ENCODE measurements at regions not wholly inside any gene's neighbourhood (a gene's known extent, or its start where the extent isn't known, plus 50 kb on each side); places are given as distances from the start of the nearest gene placed in this dataset.

DNA sequence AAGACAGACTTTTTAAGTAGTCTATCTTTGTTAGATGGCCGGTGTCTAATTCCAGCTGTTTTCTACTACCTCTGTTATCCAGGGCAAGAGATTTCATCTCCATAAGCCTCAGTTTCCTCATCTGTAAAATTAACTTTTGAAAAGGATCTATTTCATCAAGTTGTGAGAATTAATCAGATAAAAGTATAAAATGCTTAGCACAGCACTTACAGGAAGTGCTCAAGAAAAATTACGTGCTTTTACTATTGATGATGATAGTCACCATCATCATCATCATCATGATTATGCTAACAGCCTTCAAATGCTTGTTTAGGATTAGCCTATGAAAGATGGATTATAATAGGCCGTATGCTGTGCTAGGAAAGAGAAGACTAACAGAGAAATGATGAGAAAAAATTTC lies 76.2 kb downstream of the CYRIA start:
- no peak overlapping the region for H3K56ac ChIP-seq (ENCODE audit: insufficient read length, low read depth, low read length)
- no peak for DNase-seq
- WGBS (ENCODE audit: extremely low coverage, insufficient read length, low lambda C conversion rate): no CpG with 5 or more reads among the region's 3 CpGs
- no peak overlapping the region for H2BK120ac ChIP-seq (ENCODE audit: low read depth, low read length, poor library complexity, severe bottlenecking)
- H3K18ac ChIP-seq (ENCODE audit: insufficient read length, low read depth, low read length): no peak overlapping the region
- no peak overlapping the region for H3K9ac ChIP-seq (ENCODE audit: extremely low read depth, insufficient read length, low read length)
- no peak overlapping the region for H2BK5ac ChIP-seq (ENCODE audit: insufficient read length, low read length)
- TF ChIP-seq, protein P1, sequence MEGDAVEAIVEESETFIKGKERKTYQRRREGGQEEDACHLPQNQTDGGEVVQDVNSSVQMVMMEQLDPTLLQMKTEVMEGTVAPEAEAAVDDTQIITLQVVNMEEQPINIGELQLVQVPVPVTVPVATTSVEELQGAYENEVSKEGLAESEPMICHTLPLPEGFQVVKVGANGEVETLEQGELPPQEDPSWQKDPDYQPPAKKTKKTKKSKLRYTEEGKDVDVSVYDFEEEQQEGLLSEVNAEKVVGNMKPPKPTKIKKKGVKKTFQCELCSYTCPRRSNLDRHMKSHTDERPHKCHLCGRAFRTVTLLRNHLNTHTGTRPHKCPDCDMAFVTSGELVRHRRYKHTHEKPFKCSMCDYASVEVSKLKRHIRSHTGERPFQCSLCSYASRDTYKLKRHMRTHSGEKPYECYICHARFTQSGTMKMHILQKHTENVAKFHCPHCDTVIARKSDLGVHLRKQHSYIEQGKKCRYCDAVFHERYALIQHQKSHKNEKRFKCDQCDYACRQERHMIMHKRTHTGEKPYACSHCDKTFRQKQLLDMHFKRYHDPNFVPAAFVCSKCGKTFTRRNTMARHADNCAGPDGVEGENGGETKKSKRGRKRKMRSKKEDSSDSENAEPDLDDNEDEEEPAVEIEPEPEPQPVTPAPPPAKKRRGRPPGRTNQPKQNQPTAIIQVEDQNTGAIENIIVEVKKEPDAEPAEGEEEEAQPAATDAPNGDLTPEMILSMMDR (conservative IDR thresholded peaks at IDR 0.05): no peak
- Mint-ChIP-seq H3K4me1 (peaks cover 21 to 22% of the 10 kb centered on the region in 2 experiments), H3K4me3 (no peak overlapping the region), H3K9me3 (no peaks in the 10 kb centered on the region; a peak in 1 of 5 replicates), H3K27me3 (ENCODE audit: low read depth) (no peaks in the 10 kb centered on the region), H3K27ac (peak overlapping the region; percentile 80 to 92 (median 87); a peak in 5 of 7 replicates), H3K36me3 (ENCODE audit: insufficient read depth in 1 of 3, low read depth in 3 of 3) (no peaks in the 10 kb centered on the region; a peak in 2 of 7 replicates)
- H3K79me1 ChIP-seq (ENCODE audit: insufficient read depth, low read depth, low read length, poor library complexity, severe bottlenecking): no peaks in the 10 kb centered on the region
- H4K5ac ChIP-seq (ENCODE audit: insufficient read length, low read depth, low read length): no peak overlapping the region
- H3K4me2 ChIP-seq (ENCODE audit: insufficient read depth, insufficient read length, low read length): no peak overlapping the region
- H3T11ph ChIP-seq (ENCODE audit: low read length): no peak overlapping the region
- no peak overlapping the region for H2AK5ac ChIP-seq (ENCODE audit: insufficient read length, low read length)
- no peak overlapping the region for H2BK20ac ChIP-seq (ENCODE audit: low read depth, low read length, poor library complexity, severe bottlenecking)
- H3K27ac ChIP-seq (ENCODE audit: insufficient read length, low read depth, low read length): peak overlapping the region; percentile 18
- H3K4me1 ChIP-seq (ENCODE audit: insufficient read depth, low read length): peaks cover 3% of the 10 kb centered on the region
- H3K27me3 ChIP-seq (ENCODE audit: insufficient read depth, low read length): no peaks in the 10 kb centered on the region
- no peak overlapping the region for H2AFZ ChIP-seq (ENCODE audit: low read length)
- H3K23me2 ChIP-seq (ENCODE audit: insufficient read length, low read depth, low read length, poor library complexity, severe bottlenecking): no peaks in the 10 kb centered on the region
- no peak overlapping the region for H3K4ac ChIP-seq (ENCODE audit: low read depth, low read length)
- H2BK12ac ChIP-seq (ENCODE audit: insufficient read length, low read depth, low read length): no peak overlapping the region
- H4K91ac ChIP-seq (ENCODE audit: insufficient read length, low read depth, low read length): no peak overlapping the region
- no peak overlapping the region for H2BK15ac ChIP-seq (ENCODE audit: low read depth, low read length)
- H3K79me2 ChIP-seq (ENCODE audit: insufficient read depth, low read length): no peaks in the 10 kb centered on the region
- no peak overlapping the region for H3K14ac ChIP-seq (ENCODE audit: insufficient read depth, low read length)
- no peaks in the 10 kb centered on the region for H3K9me3 ChIP-seq (ENCODE audit: control insufficient read depth, low read depth, low read length)
- no peak overlapping the region for H4K8ac ChIP-seq (replicated peaks; ENCODE audit: insufficient read length, low read depth, low read length)
- no peaks in the 10 kb centered on the region for H4K20me1 ChIP-seq (ENCODE audit: control insufficient read depth, insufficient read depth, insufficient read length)
- no peak overlapping the region for H3K23ac ChIP-seq (ENCODE audit: insufficient read length, low read depth, low read length)

All from H9 (cell line).